ENCODE measurements at regions not wholly inside any gene's neighbourhood (a gene's known extent, or its start where the extent isn't known, plus 50 kb on each side); places are given as distances from the start of the nearest gene placed in this dataset.

GRCh38 chr5:108432024-108432423 lies 50.1 kb upstream of the FBXL17 start:
- H2AFZ ChIP-seq (ENCODE audit: low read depth, low read length) = no peak overlapping the region
- dilution Hi-C loops (cut with MboI; ENCODE audit: extremely low pct_ligation_motif_present, low sequenced_read_pairs) = no loop called here
- DNase-seq (ENCODE audit: low read depth, low spot score) (no peak), FAIRE-seq (no peak)
- H4K20me1 ChIP-seq (replicated peaks; ENCODE audit: control insufficient read depth, extremely low read depth, insufficient read depth, low read length) = no peaks in the 10 kb centered on the region
- H3K4me2 ChIP-seq (ENCODE audit: insufficient read depth, low read length) = no peak overlapping the region
- CTCF ChIA-PET = no interaction called here
- TF ChIP-seq POLR2AphosphoS5 (IDR thresholded peaks at IDR 0.05; ENCODE audit: insufficient read depth, low read depth, low read length) (no peak), EZH2 (IDR thresholded peaks at IDR 0.05; ENCODE audit: borderline replicate concordance, low read depth, low read length, severe bottlenecking) (no peak), CTCF (IDR thresholded peaks at IDR 0.05; ENCODE audit: extremely low read depth in 1 of 2, insufficient read depth in 1 of 2, low read depth in 1 of 2, low read length in 2 of 2) (no peak), FOS (IDR thresholded peaks at IDR 0.05; ENCODE audit: borderline replicate concordance, insufficient read depth, low read length) (no peak), JUN (IDR thresholded peaks at IDR 0.05; ENCODE audit: borderline replicate concordance, insufficient read depth, insufficient read length, low read depth) (no peak), MYC (IDR thresholded peaks at IDR 0.05; ENCODE audit: low read depth, low read length) (no peak), GATA2 (IDR thresholded peaks at IDR 0.05; ENCODE audit: insufficient read depth, insufficient read length, low read depth, low read length) (no peak), POLR2A (IDR thresholded peaks at IDR 0.05; ENCODE audit: low read depth, low read length) (no peak), MAX (IDR thresholded peaks at IDR 0.05; ENCODE audit: insufficient read depth, insufficient read length) (no peak)
- no peaks in the 10 kb centered on the region for H3K4me1 ChIP-seq (ENCODE audit: control insufficient read depth, extremely low read depth, insufficient read depth, low read length)
- no peaks in the 10 kb centered on the region for H3K9me1 ChIP-seq (replicated peaks; ENCODE audit: control insufficient read depth, extremely low read depth, insufficient read depth, low read length)
- H3K79me2 ChIP-seq (ENCODE audit: control insufficient read depth, insufficient read depth, low read length) = no peaks in the 10 kb centered on the region
- H3K9me3 ChIP-seq (replicated peaks; ENCODE audit: control insufficient read depth, insufficient read depth, low read length) = no peaks in the 10 kb centered on the region
- no peaks in the 10 kb centered on the region for H3K36me3 ChIP-seq (ENCODE audit: control insufficient read depth in 2 of 2, extremely low read depth in 1 of 2, insufficient read depth in 2 of 2, low read length in 2 of 2)
- H3K4me3 ChIP-seq (replicated peaks in 1 of 3; ENCODE audit: insufficient read depth in 1 of 3, low read depth in 1 of 3, low read length in 3 of 3) = no peak overlapping the region
- BruUV-seq (replicated peaks) = no TSS peak
- H3K27me3 ChIP-seq (ENCODE audit: control insufficient read depth in 2 of 2, insufficient read depth in 2 of 2, low read length in 2 of 2) = no peaks in the 10 kb centered on the region
- H3K9ac ChIP-seq (replicated peaks; ENCODE audit: extremely low read depth, insufficient read depth, low read length) = no peak overlapping the region
- POLR2A ChIA-PET = no interaction called here
- H3K27ac ChIP-seq (ENCODE audit: insufficient read depth, low read depth, low read length) = no peak overlapping the region
- intact Hi-C loops (cut with micrococcal nuclease) = no loop called here

Measured in endothelial cell of umbilical vein (primary cell).